K562 (cell line): ENCODE measurements at regions not wholly inside any gene's neighbourhood (a gene's known extent, or its start where the extent isn't known, plus 50 kb on each side); places are given as distances from the start of the nearest gene placed in this dataset.

Experiments used
- GATAD2B ChIP-seq: fragments of 450-650 bp; IDR thresholded peaks from 2 replicates; pipeline ENCODE4 v1.6.1; 2017; ENCODE audit warnings: mild to moderate bottlenecking, borderline replicate concordance
- HNRNPK ChIP-seq: fragments of 200-400 bp; formaldehyde crosslinking; IDR thresholded peaks from one replicate; pipeline ENCODE4 v1.6.1; 2018; ENCODE audit warnings: mild to moderate bottlenecking, low read depth, low read length; ENCODE audit not compliant: poor library complexity, severe bottlenecking
- PRMT5 ChIP-seq: sonication (generic); formaldehyde crosslinking; IDR thresholded peaks from 2 replicates; pipeline ENCODE4 v1.5.0; 2020; ENCODE audit warnings: missing genetic modification reagents
- TFAM ChIP-seq: fragments of 250-450 bp; sonication (Bioruptor Pico); conservative IDR thresholded peaks from 2 replicates; pipeline ENCODE4 v1.5.0; 2021; ENCODE audit warnings: mild to moderate bottlenecking, moderate library complexity
- ZBTB40 ChIP-seq, 2 experiments: fragments of 450-650 bp in 1 of 2; sonication (generic) in 1 of 2; formaldehyde crosslinking in 1 of 2; IDR thresholded peaks; 2 replicates each; pipeline versions ENCODE4 v1.7.1 to v1.9.0; 2016 to 2022; ENCODE audit warnings: inconsistent platforms in 1 of 2, mild to moderate bottlenecking in 1 of 2, missing genetic modification reagents in 1 of 2
- ZFPM2 ChIP-seq: fragments of 250-450 bp; sonication (Bioruptor Pico); IDR thresholded peaks from 2 replicates; pipeline ENCODE4 v1.5.1; 2022; ENCODE audit warnings: mild to moderate bottlenecking
- TF ChIP-seq, protein P1 (sequence below), 2 experiments: fragments of 450-650 bp; formaldehyde crosslinking in 1 of 2; IDR thresholded peaks; 2 replicates each; pipeline versions ENCODE4 v1.4.0 to v1.6.1; 2014 to 2020; ENCODE audit warnings: mild to moderate bottlenecking in 2 of 2, borderline replicate concordance in 1 of 2, low read depth in 1 of 2
- TF ChIP-seq, protein P2 (sequence below): sonication (generic); formaldehyde crosslinking; IDR thresholded peaks from 2 replicates; pipeline ENCODE4 v1.8.0; 2022; ENCODE audit warnings: mild to moderate bottlenecking, missing genetic modification reagents

DNA sequence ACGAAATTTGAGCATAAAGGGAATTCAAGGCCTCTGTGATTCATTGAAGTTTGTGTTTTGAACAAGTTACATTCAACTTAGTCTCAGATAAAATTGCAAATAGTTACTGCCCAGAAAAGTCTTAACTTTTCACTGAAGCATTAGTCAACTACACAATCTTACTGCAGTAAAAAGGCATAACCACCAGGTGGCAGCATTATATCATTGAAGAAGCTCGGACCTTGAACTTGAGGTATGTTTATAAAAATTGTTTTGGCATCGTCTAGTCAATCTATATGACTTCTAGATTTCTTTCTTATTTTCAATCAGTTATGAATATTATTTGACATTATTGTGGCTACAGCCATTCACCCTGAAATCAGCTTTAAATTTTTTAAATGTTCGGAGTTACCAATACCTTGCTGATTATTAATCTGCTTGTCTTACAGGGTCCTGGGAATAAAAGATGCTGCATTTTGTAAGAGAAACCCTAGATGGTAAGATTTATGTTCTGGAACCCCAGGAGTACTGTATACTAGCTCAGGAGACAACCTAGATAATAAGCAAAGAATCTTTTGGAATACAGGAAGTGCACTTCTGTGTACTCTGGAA lies 83.9 kb upstream of the GRAMD2B start (continued):
- TF ChIP-seq, protein P1, sequence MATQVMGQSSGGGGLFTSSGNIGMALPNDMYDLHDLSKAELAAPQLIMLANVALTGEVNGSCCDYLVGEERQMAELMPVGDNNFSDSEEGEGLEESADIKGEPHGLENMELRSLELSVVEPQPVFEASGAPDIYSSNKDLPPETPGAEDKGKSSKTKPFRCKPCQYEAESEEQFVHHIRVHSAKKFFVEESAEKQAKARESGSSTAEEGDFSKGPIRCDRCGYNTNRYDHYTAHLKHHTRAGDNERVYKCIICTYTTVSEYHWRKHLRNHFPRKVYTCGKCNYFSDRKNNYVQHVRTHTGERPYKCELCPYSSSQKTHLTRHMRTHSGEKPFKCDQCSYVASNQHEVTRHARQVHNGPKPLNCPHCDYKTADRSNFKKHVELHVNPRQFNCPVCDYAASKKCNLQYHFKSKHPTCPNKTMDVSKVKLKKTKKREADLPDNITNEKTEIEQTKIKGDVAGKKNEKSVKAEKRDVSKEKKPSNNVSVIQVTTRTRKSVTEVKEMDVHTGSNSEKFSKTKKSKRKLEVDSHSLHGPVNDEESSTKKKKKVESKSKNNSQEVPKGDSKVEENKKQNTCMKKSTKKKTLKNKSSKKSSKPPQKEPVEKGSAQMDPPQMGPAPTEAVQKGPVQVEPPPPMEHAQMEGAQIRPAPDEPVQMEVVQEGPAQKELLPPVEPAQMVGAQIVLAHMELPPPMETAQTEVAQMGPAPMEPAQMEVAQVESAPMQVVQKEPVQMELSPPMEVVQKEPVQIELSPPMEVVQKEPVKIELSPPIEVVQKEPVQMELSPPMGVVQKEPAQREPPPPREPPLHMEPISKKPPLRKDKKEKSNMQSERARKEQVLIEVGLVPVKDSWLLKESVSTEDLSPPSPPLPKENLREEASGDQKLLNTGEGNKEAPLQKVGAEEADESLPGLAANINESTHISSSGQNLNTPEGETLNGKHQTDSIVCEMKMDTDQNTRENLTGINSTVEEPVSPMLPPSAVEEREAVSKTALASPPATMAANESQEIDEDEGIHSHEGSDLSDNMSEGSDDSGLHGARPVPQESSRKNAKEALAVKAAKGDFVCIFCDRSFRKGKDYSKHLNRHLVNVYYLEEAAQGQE (IDR thresholded peaks at IDR 0.05; ENCODE audit: borderline replicate concordance) = peak; percentile 84
- TF ChIP-seq, protein P1 (CRISPR knock-in tag; IDR thresholded peaks at IDR 0.05; ENCODE audit: low read depth) = no peak
- TF ChIP-seq TFAM (CRISPR knock-in tag) = no peak
- no peak for TF ChIP-seq HNRNPK
- TF ChIP-seq, protein P2, sequence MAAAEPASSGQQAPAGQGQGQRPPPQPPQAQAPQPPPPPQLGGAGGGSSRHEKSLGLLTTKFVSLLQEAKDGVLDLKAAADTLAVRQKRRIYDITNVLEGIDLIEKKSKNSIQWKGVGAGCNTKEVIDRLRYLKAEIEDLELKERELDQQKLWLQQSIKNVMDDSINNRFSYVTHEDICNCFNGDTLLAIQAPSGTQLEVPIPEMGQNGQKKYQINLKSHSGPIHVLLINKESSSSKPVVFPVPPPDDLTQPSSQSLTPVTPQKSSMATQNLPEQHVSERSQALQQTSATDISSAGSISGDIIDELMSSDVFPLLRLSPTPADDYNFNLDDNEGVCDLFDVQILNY (CRISPR knock-in tag) = no peak
- no peak for TF ChIP-seq ZBTB40 (IDR thresholded peaks at IDR 0.05)
- TF ChIP-seq ZBTB40 (CRISPR knock-in tag; IDR thresholded peaks at IDR 0.05) = no peak
- 0 out of 2 replicates have a peak, but pooled peaks have one; percentile 21 for TF ChIP-seq GATAD2B
- TF ChIP-seq PRMT5 (CRISPR knock-in tag) = no peak
- TF ChIP-seq ZFPM2 (CRISPR knock-in tag) = no peak
